HEK293 (cell line): ENCODE measurements at regions not wholly inside any gene's neighbourhood (a gene's known extent, or its start where the extent isn't known, plus 50 kb on each side); places are given as distances from the start of the nearest gene placed in this dataset.

ENCODE experiments used
- CTCF ChIA-PET: fragments of 350-600 bp; formaldehyde crosslinking; extraction: SDS; loops from one replicate; lab custom pipeline; 2021; ENCODE audit warnings: antibody characterized with exemption; lab: Yijun Ruan, JAX
- POLR2A ChIA-PET: fragments of 300-600 bp; formaldehyde crosslinking; extraction: SDS; loops from one replicate; lab custom pipeline; 2020; ENCODE audit warnings: antibody characterized with exemption, inconsistent platforms; lab: Yijun Ruan, JAX
- H3K27ac ChIP-seq: fragments of 200-500 bp; sonication (Bioruptor generic); 2 replicates; pipeline ENCODE4 v1.5.1; 2014; ENCODE audit warnings: low read depth, low read length, control low read depth, inconsistent platforms; ENCODE audit errors: extremely low read depth
- H3K36me3 ChIP-seq, 2 experiments: fragments of 200-500 bp in 1 of 2; sonication (Bioruptor generic) in 1 of 2; 1 replicate in 1 of 2; 2 replicates in 1 of 2; pipeline ENCODE4 v1.5.1; 2014 to 2017; ENCODE audit warnings: inconsistent platforms in 2 of 2, low read length in 2 of 2; ENCODE audit not compliant: control insufficient read depth in 2 of 2, insufficient read depth in 1 of 2
- H3K4me1 ChIP-seq: fragments of 200-500 bp; sonication (Bioruptor generic); 2 replicates; pipeline ENCODE4 v1.5.1; 2014; ENCODE audit warnings: mild to moderate bottlenecking, low read length, inconsistent platforms; ENCODE audit not compliant: control insufficient read depth, insufficient read depth
- H3K4me3 ChIP-seq: 2 replicates; pipeline ENCODE4 v1.5.1; 2011; ENCODE audit warnings: low read depth, mild to moderate bottlenecking, control low read depth, low read length, moderate library complexity
- H3K9me3 ChIP-seq: fragments of 200-500 bp; sonication (Bioruptor generic); 2 replicates; pipeline ENCODE4 v1.5.1; 2014; ENCODE audit warnings: low read depth, low read length, inconsistent platforms; ENCODE audit not compliant: control insufficient read depth, insufficient read depth
- FEZF1 ChIP-seq: fragments of 450-650 bp; formaldehyde crosslinking; IDR thresholded peaks from 2 replicates; pipeline ENCODE4 v1.5.1; 2016; ENCODE audit warnings: missing biosample characterization, missing genetic modification characterization
- KLF10 ChIP-seq: fragments of 450-650 bp; IDR thresholded peaks from 2 replicates; pipeline ENCODE4 v1.5.1; 2018; ENCODE audit warnings: missing biosample characterization, mild to moderate bottlenecking, missing genetic modification characterization
- PRDM1 ChIP-seq: fragments of 450-650 bp; formaldehyde crosslinking; IDR thresholded peaks from 2 replicates; pipeline ENCODE4; 2016; ENCODE audit warnings: missing biosample characterization, missing genetic modification characterization
- SCRT2 ChIP-seq: fragments of 450-650 bp; formaldehyde crosslinking; IDR thresholded peaks from 2 replicates; pipeline ENCODE4 v1.5.1; 2016; ENCODE audit warnings: missing biosample characterization, missing genetic modification characterization
- SP2 ChIP-seq: fragments of 450-650 bp; formaldehyde crosslinking; IDR thresholded peaks from 2 replicates; pipeline ENCODE4 v1.5.1; 2016; ENCODE audit warnings: missing biosample characterization, missing genetic modification characterization
- SP3 ChIP-seq: fragments of 450-650 bp; formaldehyde crosslinking; IDR thresholded peaks from 2 replicates; pipeline ENCODE4 v1.5.1; 2016; ENCODE audit warnings: missing biosample characterization, missing genetic modification characterization
- ZNF121 ChIP-seq: fragments of 450-650 bp; formaldehyde crosslinking; IDR thresholded peaks from 2 replicates; pipeline ENCODE4 v1.5.1; 2016; ENCODE audit warnings: missing biosample characterization, missing genetic modification characterization
- ZNF324 ChIP-seq: fragments of 450-650 bp; formaldehyde crosslinking; IDR thresholded peaks from 2 replicates; pipeline ENCODE4 v1.5.1; 2016; ENCODE audit warnings: missing biosample characterization, missing genetic modification characterization
- ZNF394 ChIP-seq: fragments of 450-650 bp; formaldehyde crosslinking; IDR thresholded peaks from 2 replicates; pipeline ENCODE4 v1.5.1; 2016; ENCODE audit warnings: missing biosample characterization, missing genetic modification characterization, mild to moderate bottlenecking, moderate library complexity, borderline replicate concordance
- ZNF670 ChIP-seq: fragments of 450-650 bp; formaldehyde crosslinking; IDR thresholded peaks from 2 replicates; pipeline ENCODE4 v1.5.1; 2016; ENCODE audit warnings: missing biosample characterization, missing genetic modification characterization, low read depth
- ZSCAN16 ChIP-seq: fragments of 450-650 bp; formaldehyde crosslinking; IDR thresholded peaks from 2 replicates; pipeline ENCODE4 v1.5.1; 2016; ENCODE audit warnings: missing biosample characterization, missing genetic modification characterization
- ZSCAN23 ChIP-seq: fragments of 450-650 bp; formaldehyde crosslinking; IDR thresholded peaks from 2 replicates; pipeline ENCODE4 v1.5.1; 2016; ENCODE audit warnings: missing biosample characterization, missing genetic modification characterization
- TF ChIP-seq, protein P1 (sequence below): fragments of 450-650 bp; formaldehyde crosslinking; IDR thresholded peaks from 2 replicates; pipeline ENCODE4 v1.5.1; 2017; ENCODE audit warnings: missing biosample characterization, missing genetic modification characterization
- TF ChIP-seq, protein P2 (sequence below): fragments of 450-650 bp; formaldehyde crosslinking; IDR thresholded peaks from 2 replicates; pipeline ENCODE4 v1.5.0; 2017; ENCODE audit warnings: missing biosample characterization, missing genetic modification characterization, borderline replicate concordance
- TF ChIP-seq, protein P3 (sequence below): fragments of 450-650 bp; formaldehyde crosslinking; IDR thresholded peaks from 2 replicates; pipeline ENCODE4 v1.5.1; 2016; ENCODE audit warnings: missing biosample characterization, missing genetic modification characterization
- TF ChIP-seq, protein P4 (sequence below): fragments of 450-650 bp; formaldehyde crosslinking; IDR thresholded peaks from 2 replicates; pipeline ENCODE4 v1.5.1; 2016; ENCODE audit warnings: missing biosample characterization, missing genetic modification characterization
- TF ChIP-seq, protein P5 (sequence below): fragments of 450-650 bp; formaldehyde crosslinking; IDR thresholded peaks from 2 replicates; pipeline ENCODE4 v1.5.1; 2016; ENCODE audit warnings: missing biosample characterization, missing genetic modification characterization, low read depth

DNA sequence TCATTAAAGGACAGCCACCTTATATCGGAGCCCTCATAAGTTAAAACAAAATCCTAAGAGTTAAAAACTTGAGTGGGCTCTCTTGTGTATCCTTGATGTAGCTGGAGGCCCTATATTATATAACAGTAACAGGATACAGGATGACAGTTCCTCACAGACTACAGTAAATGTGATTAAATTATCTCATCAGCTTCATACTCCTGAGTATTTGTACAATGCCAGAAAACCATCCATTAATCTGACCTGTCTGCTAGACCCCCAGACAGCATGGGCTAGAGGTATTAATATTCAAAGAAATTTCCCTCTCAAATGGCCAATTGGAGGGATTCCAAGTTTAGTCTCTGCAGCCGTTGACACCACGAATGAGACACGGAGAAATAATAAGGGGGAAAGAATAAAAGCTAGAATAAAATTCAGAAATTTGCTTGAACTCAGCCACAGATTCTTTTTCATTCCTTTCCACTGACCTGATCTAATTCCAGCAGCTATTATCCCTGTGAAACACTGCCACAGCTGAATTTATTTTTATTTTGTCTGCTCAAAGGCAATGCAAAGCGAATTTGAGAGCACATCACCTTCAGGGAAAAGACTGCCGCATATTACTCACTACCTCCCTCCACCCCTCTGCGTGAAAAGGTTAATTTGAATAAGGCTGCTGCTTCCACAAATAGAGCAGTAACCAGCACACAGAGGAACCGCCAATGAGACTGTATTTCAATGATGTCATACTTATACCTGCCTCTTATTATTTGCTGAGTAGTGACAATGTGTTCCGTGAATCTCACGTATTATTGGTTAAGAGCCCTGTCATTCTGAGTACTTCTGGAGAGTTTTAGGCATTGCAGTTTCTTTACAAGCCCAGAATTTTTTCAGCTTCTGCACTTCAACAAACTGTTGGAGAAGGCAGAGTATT, 155.9 kb upstream of the KLF12 start (continued):
- TF ChIP-seq, protein P1, sequence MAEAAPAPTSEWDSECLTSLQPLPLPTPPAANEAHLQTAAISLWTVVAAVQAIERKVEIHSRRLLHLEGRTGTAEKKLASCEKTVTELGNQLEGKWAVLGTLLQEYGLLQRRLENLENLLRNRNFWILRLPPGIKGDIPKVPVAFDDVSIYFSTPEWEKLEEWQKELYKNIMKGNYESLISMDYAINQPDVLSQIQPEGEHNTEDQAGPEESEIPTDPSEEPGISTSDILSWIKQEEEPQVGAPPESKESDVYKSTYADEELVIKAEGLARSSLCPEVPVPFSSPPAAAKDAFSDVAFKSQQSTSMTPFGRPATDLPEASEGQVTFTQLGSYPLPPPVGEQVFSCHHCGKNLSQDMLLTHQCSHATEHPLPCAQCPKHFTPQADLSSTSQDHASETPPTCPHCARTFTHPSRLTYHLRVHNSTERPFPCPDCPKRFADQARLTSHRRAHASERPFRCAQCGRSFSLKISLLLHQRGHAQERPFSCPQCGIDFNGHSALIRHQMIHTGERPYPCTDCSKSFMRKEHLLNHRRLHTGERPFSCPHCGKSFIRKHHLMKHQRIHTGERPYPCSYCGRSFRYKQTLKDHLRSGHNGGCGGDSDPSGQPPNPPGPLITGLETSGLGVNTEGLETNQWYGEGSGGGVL (tag by site-specific recombination), result no peak
- TF ChIP-seq ZSCAN23 (tag by site-specific recombination), result no peak
- TF ChIP-seq SP3 (tag by site-specific recombination), result no peak
- TF ChIP-seq, protein P2, sequence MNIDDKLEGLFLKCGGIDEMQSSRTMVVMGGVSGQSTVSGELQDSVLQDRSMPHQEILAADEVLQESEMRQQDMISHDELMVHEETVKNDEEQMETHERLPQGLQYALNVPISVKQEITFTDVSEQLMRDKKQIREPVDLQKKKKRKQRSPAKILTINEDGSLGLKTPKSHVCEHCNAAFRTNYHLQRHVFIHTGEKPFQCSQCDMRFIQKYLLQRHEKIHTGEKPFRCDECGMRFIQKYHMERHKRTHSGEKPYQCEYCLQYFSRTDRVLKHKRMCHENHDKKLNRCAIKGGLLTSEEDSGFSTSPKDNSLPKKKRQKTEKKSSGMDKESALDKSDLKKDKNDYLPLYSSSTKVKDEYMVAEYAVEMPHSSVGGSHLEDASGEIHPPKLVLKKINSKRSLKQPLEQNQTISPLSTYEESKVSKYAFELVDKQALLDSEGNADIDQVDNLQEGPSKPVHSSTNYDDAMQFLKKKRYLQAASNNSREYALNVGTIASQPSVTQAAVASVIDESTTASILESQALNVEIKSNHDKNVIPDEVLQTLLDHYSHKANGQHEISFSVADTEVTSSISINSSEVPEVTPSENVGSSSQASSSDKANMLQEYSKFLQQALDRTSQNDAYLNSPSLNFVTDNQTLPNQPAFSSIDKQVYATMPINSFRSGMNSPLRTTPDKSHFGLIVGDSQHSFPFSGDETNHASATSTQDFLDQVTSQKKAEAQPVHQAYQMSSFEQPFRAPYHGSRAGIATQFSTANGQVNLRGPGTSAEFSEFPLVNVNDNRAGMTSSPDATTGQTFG (tag by site-specific recombination), result no peak
- no peak for TF ChIP-seq ZNF670
- no peak for TF ChIP-seq ZNF394 (tag by site-specific recombination)
- TF ChIP-seq SP2 (tag by site-specific recombination), result peak; percentile 80
- TF ChIP-seq, protein P3, sequence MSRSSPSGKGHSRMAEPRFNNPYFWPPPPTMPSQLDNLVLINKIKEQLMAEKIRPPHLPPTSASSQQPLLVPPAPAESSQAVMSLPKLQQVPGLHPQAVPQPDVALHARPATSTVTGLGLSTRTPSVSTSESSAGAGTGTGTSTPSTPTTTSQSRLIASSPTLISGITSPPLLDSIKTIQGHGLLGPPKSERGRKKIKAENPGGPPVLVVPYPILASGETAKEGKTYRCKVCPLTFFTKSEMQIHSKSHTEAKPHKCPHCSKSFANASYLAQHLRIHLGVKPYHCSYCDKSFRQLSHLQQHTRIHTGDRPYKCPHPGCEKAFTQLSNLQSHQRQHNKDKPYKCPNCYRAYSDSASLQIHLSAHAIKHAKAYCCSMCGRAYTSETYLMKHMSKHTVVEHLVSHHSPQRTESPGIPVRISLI (tag by site-specific recombination), result peak; percentile 62; the same call in 1 of the 2 replicates
- TF ChIP-seq PRDM1 (tag by site-specific recombination), result no peak; the same call in 1 of the 2 replicates
- no peak for TF ChIP-seq KLF10
- TF ChIP-seq FEZF1 (tag by site-specific recombination), result peak; percentile 84
- no peak for TF ChIP-seq ZSCAN16 (tag by site-specific recombination)
- TF ChIP-seq, protein P4, sequence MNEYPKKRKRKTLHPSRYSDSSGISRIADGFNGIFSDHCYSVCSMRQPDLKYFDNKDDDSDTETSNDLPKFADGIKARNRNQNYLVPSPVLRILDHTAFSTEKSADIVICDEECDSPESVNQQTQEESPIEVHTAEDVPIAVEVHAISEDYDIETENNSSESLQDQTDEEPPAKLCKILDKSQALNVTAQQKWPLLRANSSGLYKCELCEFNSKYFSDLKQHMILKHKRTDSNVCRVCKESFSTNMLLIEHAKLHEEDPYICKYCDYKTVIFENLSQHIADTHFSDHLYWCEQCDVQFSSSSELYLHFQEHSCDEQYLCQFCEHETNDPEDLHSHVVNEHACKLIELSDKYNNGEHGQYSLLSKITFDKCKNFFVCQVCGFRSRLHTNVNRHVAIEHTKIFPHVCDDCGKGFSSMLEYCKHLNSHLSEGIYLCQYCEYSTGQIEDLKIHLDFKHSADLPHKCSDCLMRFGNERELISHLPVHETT (tag by site-specific recombination), result no peak
- TF ChIP-seq ZNF324 (tag by site-specific recombination), result no peak
- TF ChIP-seq SCRT2, result no peak

DNA sequence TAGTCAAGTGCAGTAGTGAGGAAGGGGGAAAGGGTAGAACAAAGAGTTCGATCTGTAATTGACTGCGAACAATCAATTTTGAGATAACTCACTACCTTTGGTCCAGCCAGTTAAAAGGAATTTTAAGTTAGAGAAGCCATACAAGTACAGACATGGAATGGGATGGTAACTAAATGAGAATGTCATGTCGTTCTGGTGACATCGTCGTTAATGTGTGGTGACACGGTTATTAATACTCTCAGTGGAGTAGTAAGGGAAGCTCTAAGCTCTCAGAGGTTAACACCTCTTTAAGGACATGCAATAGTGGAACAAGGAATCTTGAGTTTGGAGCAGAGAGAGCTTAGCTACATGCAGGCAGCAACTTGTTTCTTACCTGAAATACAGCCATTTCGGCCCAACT, 154.9 kb upstream of the KLF12 start:
- H3K27ac ChIP-seq, result no peak overlapping the region
- H3K4me3 ChIP-seq, result no peak overlapping the region
- ChIA-PET POLR2A (no interaction called here), CTCF (interaction anchor here (0.6 to 1.0 kb wide), 3 partner anchors 27 to 930 kb away, joined by 3 read pairs; no protein-coding TSS in a partner anchor)
- no peaks in the 10 kb centered on the region for H3K36me3 ChIP-seq
- TF ChIP-seq, protein P5, sequence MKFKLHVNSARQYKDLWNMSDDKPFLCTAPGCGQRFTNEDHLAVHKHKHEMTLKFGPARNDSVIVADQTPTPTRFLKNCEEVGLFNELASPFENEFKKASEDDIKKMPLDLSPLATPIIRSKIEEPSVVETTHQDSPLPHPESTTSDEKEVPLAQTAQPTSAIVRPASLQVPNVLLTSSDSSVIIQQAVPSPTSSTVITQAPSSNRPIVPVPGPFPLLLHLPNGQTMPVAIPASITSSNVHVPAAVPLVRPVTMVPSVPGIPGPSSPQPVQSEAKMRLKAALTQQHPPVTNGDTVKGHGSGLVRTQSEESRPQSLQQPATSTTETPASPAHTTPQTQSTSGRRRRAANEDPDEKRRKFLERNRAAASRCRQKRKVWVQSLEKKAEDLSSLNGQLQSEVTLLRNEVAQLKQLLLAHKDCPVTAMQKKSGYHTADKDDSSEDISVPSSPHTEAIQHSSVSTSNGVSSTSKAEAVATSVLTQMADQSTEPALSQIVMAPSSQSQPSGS, result peak; percentile 62
- TF ChIP-seq ZNF121 (tag by site-specific recombination), result no peak
- H3K9me3 ChIP-seq, result no peaks in the 10 kb centered on the region
- peaks cover 3% of the 10 kb centered on the region; the same call in 1 of the 2 replicates for H3K4me1 ChIP-seq
